ENCODE measurements at regions not wholly inside any gene's neighbourhood (a gene's known extent, or its start where the extent isn't known, plus 50 kb on each side); places are given as distances from the start of the nearest gene placed in this dataset.

GRCh38 chr19:27774827-27775226, 1438.1 kb downstream of the UQCRFS1 start:
- Histone ChIP-seq H2BK5ac (ENCODE audit: low read length) (no peak overlapping the region), H3K4me3 (ENCODE audit: low read length) (no peak overlapping the region), H3K23ac (ENCODE audit: low read length) (no peak overlapping the region), H4K8ac (ENCODE audit: low read depth, low read length) (no peak overlapping the region), H3K9ac (ENCODE audit: low read length) (no peak overlapping the region), H3K27me3 (ENCODE audit: insufficient read depth, low read length, poor library complexity) (no peaks in the 10 kb centered on the region), H2AK5ac (ENCODE audit: low read length) (no peak overlapping the region), H3K36me3 (ENCODE audit: control insufficient read depth, insufficient read depth, low read length) (peaks cover 5% of the 10 kb centered on the region), H4K5ac (ENCODE audit: low read length) (no peak overlapping the region), H3K79me2 (ENCODE audit: control insufficient read depth, insufficient read depth, low read length) (no peaks in the 10 kb centered on the region), H3K18ac (ENCODE audit: low read length) (no peak overlapping the region), H3K4me2 (ENCODE audit: low read length) (no peak overlapping the region), H3K27ac (ENCODE audit: low read depth, low read length) (no peak overlapping the region), H3K56ac (ENCODE audit: low read length) (no peak overlapping the region), H3K79me1 (ENCODE audit: low read length) (peaks cover 4% of the 10 kb centered on the region), H3K4me1 (ENCODE audit: control insufficient read depth, low read depth, low read length) (no peaks in the 10 kb centered on the region), H3K4ac (ENCODE audit: low read depth, low read length) (no peak overlapping the region), H2BK15ac (replicated peaks; ENCODE audit: low read depth) (no peak overlapping the region), H2BK120ac (ENCODE audit: low read depth, low read length) (no peak overlapping the region)
- WGBS (ENCODE audit: extremely low coverage, insufficient coverage, low lambda C conversion rate) = no CpG with 5 or more reads among the region's 7 CpGs
- peak; percentile 60 for DNase-seq

- DNase-seq = peak; percentile 38
- no peaks in the 10 kb centered on the region for H3K4me1 ChIP-seq (ENCODE audit: control insufficient read depth, low read depth, low read length)
Observed at GRCh38 chr19:27774337-27774736, 1438.6 kb downstream of the UQCRFS1 start.

GRCh38 chr19:27773318-27774094, 1439.4 kb downstream of the UQCRFS1 start:
- Histone ChIP-seq H2AK5ac (ENCODE audit: low read length) (no peak overlapping the region), H3K4ac (ENCODE audit: low read depth, low read length) (no peak overlapping the region), H3K27ac (ENCODE audit: low read depth, low read length) (no peak overlapping the region), H3K9ac (ENCODE audit: low read length) (no peak overlapping the region), H2BK5ac (ENCODE audit: low read length) (no peak overlapping the region), H3K18ac (ENCODE audit: low read length) (no peak overlapping the region), H2BK120ac (ENCODE audit: low read depth, low read length) (no peak overlapping the region), H3K23ac (ENCODE audit: low read length) (no peak overlapping the region), H3K56ac (ENCODE audit: low read length) (no peak overlapping the region), H4K8ac (ENCODE audit: low read depth, low read length) (no peak overlapping the region), H3K4me1 (ENCODE audit: control insufficient read depth, low read depth, low read length) (no peaks in the 10 kb centered on the region), H2BK15ac (replicated peaks; ENCODE audit: low read depth) (no peak overlapping the region), H3K27me3 (ENCODE audit: insufficient read depth, low read length, poor library complexity) (no peaks in the 10 kb centered on the region), H3K79me2 (ENCODE audit: control insufficient read depth, insufficient read depth, low read length) (no peaks in the 10 kb centered on the region), H3K4me2 (ENCODE audit: low read length) (no peak overlapping the region), H3K4me3 (ENCODE audit: low read length) (peak overlapping the region; percentile 33), H3K36me3 (ENCODE audit: control insufficient read depth, insufficient read depth, low read length) (peaks cover 5% of the 10 kb centered on the region), H4K5ac (ENCODE audit: low read length) (no peak overlapping the region), H3K79me1 (ENCODE audit: low read length) (peaks cover 3% of the 10 kb centered on the region)
- DNase-seq = no peak
- no CpG with 5 or more reads among the region's 11 CpGs for WGBS (ENCODE audit: extremely low coverage, insufficient coverage, low lambda C conversion rate)

More at GRCh38 chr19:27774337-27774736, 1438.6 kb downstream of the UQCRFS1 start:
- H3K18ac ChIP-seq (ENCODE audit: low read length) = no peak overlapping the region
- H3K27me3 ChIP-seq (ENCODE audit: insufficient read depth, low read length, poor library complexity) = no peaks in the 10 kb centered on the region
- H3K4me2 ChIP-seq (ENCODE audit: low read length) = no peak overlapping the region
- no peak overlapping the region for H3K23ac ChIP-seq (ENCODE audit: low read length)
- no peak overlapping the region for H3K56ac ChIP-seq (ENCODE audit: low read length)
- H2BK120ac ChIP-seq (ENCODE audit: low read depth, low read length) = no peak overlapping the region
- peaks cover 5% of the 10 kb centered on the region for H3K36me3 ChIP-seq (ENCODE audit: control insufficient read depth, insufficient read depth, low read length)
- no peak overlapping the region for H3K4ac ChIP-seq (ENCODE audit: low read depth, low read length)
- no peak overlapping the region for H4K8ac ChIP-seq (ENCODE audit: low read depth, low read length)
- H3K9ac ChIP-seq (ENCODE audit: low read length) = no peak overlapping the region
- peaks cover 4% of the 10 kb centered on the region for H3K79me1 ChIP-seq (ENCODE audit: low read length)
- H3K79me2 ChIP-seq (ENCODE audit: control insufficient read depth, insufficient read depth, low read length) = no peaks in the 10 kb centered on the region
- H2BK5ac ChIP-seq (ENCODE audit: low read length) = no peak overlapping the region
- no peak overlapping the region for H2BK15ac ChIP-seq (replicated peaks; ENCODE audit: low read depth)
- H4K5ac ChIP-seq (ENCODE audit: low read length) = no peak overlapping the region
- H3K4me3 ChIP-seq (ENCODE audit: low read length) = no peak overlapping the region
- WGBS (ENCODE audit: extremely low coverage, insufficient coverage, low lambda C conversion rate) = no CpG with 5 or more reads among the region's 10 CpGs
- H2AK5ac ChIP-seq (ENCODE audit: low read length) = no peak overlapping the region
- H3K27ac ChIP-seq (ENCODE audit: low read depth, low read length) = no peak overlapping the region

GRCh38 chr19:27772059-27772458, 1440.9 kb downstream of the UQCRFS1 start:
- DNase-seq = no peak
- H2AK5ac ChIP-seq (ENCODE audit: low read length) = no peak overlapping the region
- no peak overlapping the region for H3K56ac ChIP-seq (ENCODE audit: low read length)
- no peak overlapping the region for H2BK15ac ChIP-seq (replicated peaks; ENCODE audit: low read depth)
- WGBS (ENCODE audit: extremely low coverage, insufficient coverage, low lambda C conversion rate) = no CpG with 5 or more reads among the region's 6 CpGs
- H3K23ac ChIP-seq (ENCODE audit: low read length) = no peak overlapping the region
- no peak overlapping the region for H3K4me2 ChIP-seq (ENCODE audit: low read length)
- no peak overlapping the region for H3K18ac ChIP-seq (ENCODE audit: low read length)
- no peak overlapping the region for H3K4me3 ChIP-seq (ENCODE audit: low read length)
- H3K79me2 ChIP-seq (ENCODE audit: control insufficient read depth, insufficient read depth, low read length) = no peaks in the 10 kb centered on the region
- H3K36me3 ChIP-seq (ENCODE audit: control insufficient read depth, insufficient read depth, low read length) = peaks cover 5% of the 10 kb centered on the region
- H3K4ac ChIP-seq (ENCODE audit: low read depth, low read length) = no peak overlapping the region
- no peak overlapping the region for H3K9ac ChIP-seq (ENCODE audit: low read length)
- no peak overlapping the region for H4K5ac ChIP-seq (ENCODE audit: low read length)
- H3K4me1 ChIP-seq (ENCODE audit: control insufficient read depth, low read depth, low read length) = no peaks in the 10 kb centered on the region
- no peak overlapping the region for H3K27ac ChIP-seq (ENCODE audit: low read depth, low read length)
- H2BK5ac ChIP-seq (ENCODE audit: low read length) = no peak overlapping the region
- peaks cover 3% of the 10 kb centered on the region for H3K79me1 ChIP-seq (ENCODE audit: low read length)
- no peak overlapping the region for H2BK120ac ChIP-seq (ENCODE audit: low read depth, low read length)
- no peaks in the 10 kb centered on the region for H3K27me3 ChIP-seq (ENCODE audit: insufficient read depth, low read length, poor library complexity)
- H4K8ac ChIP-seq (ENCODE audit: low read depth, low read length) = no peak overlapping the region

- H3K56ac ChIP-seq (ENCODE audit: low read length) = no peak overlapping the region
- no peak overlapping the region for H3K23ac ChIP-seq (ENCODE audit: low read length)
- H3K9ac ChIP-seq (ENCODE audit: low read length) = no peak overlapping the region
Observed at GRCh38 chr19:27770095-27770494, 1442.9 kb downstream of the UQCRFS1 start.

GRCh38 chr19:27767234-27767633, 1445.7 kb downstream of the UQCRFS1 start:
- Histone ChIP-seq H3K4me3 (ENCODE audit: low read length) (no peak overlapping the region), H4K8ac (ENCODE audit: low read depth, low read length) (no peak overlapping the region), H3K56ac (ENCODE audit: low read length) (no peak overlapping the region), H3K4me2 (ENCODE audit: low read length) (no peak overlapping the region), H2BK15ac (replicated peaks; ENCODE audit: low read depth) (no peak overlapping the region), H3K36me3 (ENCODE audit: control insufficient read depth, insufficient read depth, low read length) (no peaks in the 10 kb centered on the region), H3K4ac (ENCODE audit: low read depth, low read length) (no peak overlapping the region), H4K5ac (ENCODE audit: low read length) (no peak overlapping the region), H3K23ac (ENCODE audit: low read length) (no peak overlapping the region), H3K9ac (ENCODE audit: low read length) (no peak overlapping the region), H2BK120ac (ENCODE audit: low read depth, low read length) (no peak overlapping the region), H3K18ac (ENCODE audit: low read length) (no peak overlapping the region), H3K79me1 (ENCODE audit: low read length) (no peaks in the 10 kb centered on the region), H3K27ac (ENCODE audit: low read depth, low read length) (no peak overlapping the region), H3K27me3 (ENCODE audit: insufficient read depth, low read length, poor library complexity) (no peaks in the 10 kb centered on the region), H2AK5ac (ENCODE audit: low read length) (no peak overlapping the region), H2BK5ac (ENCODE audit: low read length) (no peak overlapping the region), H3K79me2 (ENCODE audit: control insufficient read depth, insufficient read depth, low read length) (no peaks in the 10 kb centered on the region), H3K4me1 (ENCODE audit: control insufficient read depth, low read depth, low read length) (no peaks in the 10 kb centered on the region)
- DNase-seq = no peak
- no CpG with 5 or more reads among the region's 8 CpGs for WGBS (ENCODE audit: extremely low coverage, insufficient coverage, low lambda C conversion rate)

More at GRCh38 chr19:27770095-27770494, 1442.9 kb downstream of the UQCRFS1 start:
- Histone ChIP-seq H3K36me3 (ENCODE audit: control insufficient read depth, insufficient read depth, low read length) (peaks cover 5% of the 10 kb centered on the region), H3K4me1 (ENCODE audit: control insufficient read depth, low read depth, low read length) (no peaks in the 10 kb centered on the region), H3K27me3 (ENCODE audit: insufficient read depth, low read length, poor library complexity) (no peaks in the 10 kb centered on the region), H3K79me1 (ENCODE audit: low read length) (peaks cover 3% of the 10 kb centered on the region), H4K5ac (ENCODE audit: low read length) (no peak overlapping the region), H3K18ac (ENCODE audit: low read length) (no peak overlapping the region), H3K4me3 (ENCODE audit: low read length) (no peak overlapping the region), H2BK5ac (ENCODE audit: low read length) (no peak overlapping the region), H3K27ac (ENCODE audit: low read depth, low read length) (no peak overlapping the region), H3K4me2 (ENCODE audit: low read length) (no peak overlapping the region), H2BK120ac (ENCODE audit: low read depth, low read length) (no peak overlapping the region), H2AK5ac (ENCODE audit: low read length) (no peak overlapping the region), H2BK15ac (replicated peaks; ENCODE audit: low read depth) (no peak overlapping the region), H3K4ac (ENCODE audit: low read depth, low read length) (no peak overlapping the region), H4K8ac (ENCODE audit: low read depth, low read length) (no peak overlapping the region), H3K79me2 (ENCODE audit: control insufficient read depth, insufficient read depth, low read length) (no peaks in the 10 kb centered on the region)
- WGBS (ENCODE audit: extremely low coverage, insufficient coverage, low lambda C conversion rate) = no CpG with 5 or more reads among the region's 5 CpGs
- DNase-seq = no peak

Measured in mesendoderm (in vitro differentiated cells).